Gastroesophageal sphincter (tissue), 4 donors: ENCODE measurements at regions not wholly inside any gene's neighbourhood (a gene's known extent, or its start where the extent isn't known, plus 50 kb on each side); places are given as distances from the start of the nearest gene placed in this dataset.

Source experiments
- ATAC-seq: fragments of 150-250 bp; one replicate; pipeline ENCODE4 v1.9.1; 2016; ENCODE audit warnings: mild to moderate bottlenecking, moderate library complexity
- H3K27ac ChIP-seq, 4 donors: fragments of 200-600 bp; sonication (generic) in 3 of 4; 1 replicate in 3 of 4; 2 replicates in 1 of 4; pipeline ENCODE4 v1.5.1; 2016 to 2019
- H3K27me3 ChIP-seq: fragments of 200-600 bp; sonication (generic); one replicate; pipeline ENCODE4 v1.5.1; 2019
- H3K36me3 ChIP-seq, 2 donors: fragments of 200-600 bp; sonication (generic); one replicate each; pipeline ENCODE4 v1.5.1; 2019; ENCODE audit warnings: control low read depth in 1 of 2
- H3K4me1 ChIP-seq, 3 donors: fragments of 200-600 bp; sonication (generic); 1 replicate in 2 of 3; 2 replicates in 1 of 3; pipeline ENCODE4 v1.5.1; 2016 to 2019; ENCODE audit warnings: control low read depth in 2 of 3
- H3K4me3 ChIP-seq, 2 donors: fragments of 200-600 bp; sonication (generic); one replicate each; pipeline ENCODE4 v1.5.1; 2019; ENCODE audit warnings: mild to moderate bottlenecking in 1 of 2, moderate library complexity in 1 of 2
- H3K9me3 ChIP-seq, 3 donors: fragments of 200-600 bp; sonication (generic); one replicate each; pipeline ENCODE4 v1.5.1; 2017 to 2019; ENCODE audit warnings: control low read depth in 2 of 3
- EP300 ChIP-seq: sonication (generic); formaldehyde crosslinking; IDR thresholded peaks from one replicate; pipeline ENCODE4 v1.6.1; 2017; ENCODE audit warnings: antibody characterized with exemption, mild to moderate bottlenecking
- POLR2A ChIP-seq, 2 donors: fragments of 450-650 bp; IDR thresholded peaks; one replicate each; pipeline ENCODE4 v1.6.1; 2017; ENCODE audit warnings: antibody characterized with exemption in 2 of 2, mild to moderate bottlenecking in 2 of 2, moderate library complexity in 1 of 2
- POLR2AphosphoS5 ChIP-seq: sonication (generic); formaldehyde crosslinking; IDR thresholded peaks from one replicate; pipeline ENCODE4 v1.6.1; 2017; ENCODE audit warnings: antibody characterized with exemption
- WGBS, 2 donors: methylation state at CpG; one replicate each; pipeline ENCODE4 v1.1.5; 2018; ENCODE audit warnings: low coverage in 1 of 2; 5-methylcytosine and 5-hydroxymethylcytosine counted together
- TF ChIP-seq, protein P1 (sequence below), 4 experiments: fragments of 200-600 bp in 2 of 4; fragments of 450-650 bp in 2 of 4; sonication (generic) in 1 of 4; IDR thresholded peaks; one replicate each; pipeline ENCODE4 v1.5.1; 2017 to 2019; ENCODE audit warnings: antibody characterized with exemption in 4 of 4, mild to moderate bottlenecking in 2 of 4, moderate library complexity in 2 of 4

DNA sequence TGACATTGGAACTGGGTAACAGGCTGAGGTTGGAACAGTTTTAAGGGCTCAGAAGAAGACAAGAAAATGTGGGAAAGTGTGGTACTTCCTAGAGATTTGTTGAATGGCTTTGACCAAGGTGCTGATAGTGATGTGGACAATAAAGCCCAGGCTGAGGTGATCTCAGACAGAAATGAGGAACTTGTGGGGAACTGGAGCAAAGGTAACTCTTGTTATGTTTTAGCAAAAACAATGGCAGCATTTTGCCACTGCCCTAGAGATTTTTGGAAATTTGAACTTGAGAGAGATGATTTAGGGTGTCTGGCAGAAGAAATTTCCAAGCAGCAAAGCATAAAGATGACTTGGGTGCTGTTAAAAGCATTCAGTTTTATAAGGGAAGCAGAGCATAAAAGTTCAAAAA lies 474.7 kb upstream of the ADGRB3 start:
- Histone ChIP-seq H3K36me3 (no peaks in the 10 kb centered on the region), H3K27ac (no peak overlapping the region), H3K27me3 (no peaks in the 10 kb centered on the region), H3K4me1 (no peaks in the 10 kb centered on the region), H3K4me3 (no peak overlapping the region), H3K9me3 (no peaks in the 10 kb centered on the region)
- ATAC-seq, result no peak
- no peak for TF ChIP-seq POLR2A (IDR thresholded peaks at IDR 0.05)
- TF ChIP-seq, protein P1, sequence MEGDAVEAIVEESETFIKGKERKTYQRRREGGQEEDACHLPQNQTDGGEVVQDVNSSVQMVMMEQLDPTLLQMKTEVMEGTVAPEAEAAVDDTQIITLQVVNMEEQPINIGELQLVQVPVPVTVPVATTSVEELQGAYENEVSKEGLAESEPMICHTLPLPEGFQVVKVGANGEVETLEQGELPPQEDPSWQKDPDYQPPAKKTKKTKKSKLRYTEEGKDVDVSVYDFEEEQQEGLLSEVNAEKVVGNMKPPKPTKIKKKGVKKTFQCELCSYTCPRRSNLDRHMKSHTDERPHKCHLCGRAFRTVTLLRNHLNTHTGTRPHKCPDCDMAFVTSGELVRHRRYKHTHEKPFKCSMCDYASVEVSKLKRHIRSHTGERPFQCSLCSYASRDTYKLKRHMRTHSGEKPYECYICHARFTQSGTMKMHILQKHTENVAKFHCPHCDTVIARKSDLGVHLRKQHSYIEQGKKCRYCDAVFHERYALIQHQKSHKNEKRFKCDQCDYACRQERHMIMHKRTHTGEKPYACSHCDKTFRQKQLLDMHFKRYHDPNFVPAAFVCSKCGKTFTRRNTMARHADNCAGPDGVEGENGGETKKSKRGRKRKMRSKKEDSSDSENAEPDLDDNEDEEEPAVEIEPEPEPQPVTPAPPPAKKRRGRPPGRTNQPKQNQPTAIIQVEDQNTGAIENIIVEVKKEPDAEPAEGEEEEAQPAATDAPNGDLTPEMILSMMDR (IDR thresholded peaks at IDR 0.05), result no peak
- no peak for TF ChIP-seq POLR2AphosphoS5
- TF ChIP-seq EP300, result no peak

DNA sequence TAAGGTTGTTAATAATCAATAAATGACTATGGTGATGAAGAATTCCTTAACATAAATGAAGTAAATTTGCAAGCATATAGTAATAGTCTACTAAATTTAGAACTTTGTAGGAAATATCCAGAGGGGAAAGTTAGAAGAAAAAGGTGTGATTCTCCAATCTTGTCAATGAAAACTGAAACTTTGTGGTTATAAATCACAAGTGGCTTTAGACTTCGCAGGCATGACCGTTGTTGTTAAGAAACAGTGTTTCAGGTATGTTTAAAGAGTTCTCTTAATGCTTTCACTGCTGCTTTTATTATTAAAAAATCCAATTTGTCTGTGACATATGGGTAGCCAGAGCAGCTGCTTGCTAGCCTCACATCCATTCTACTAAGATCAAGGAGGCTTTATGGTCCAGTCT lies 475.6 kb upstream of the ADGRB3 start:
- 86 to 96% methylated on average over 2 of the region's 2 CpGs for WGBS, 2 donors
- no peaks in the 10 kb centered on the region for H3K27me3 ChIP-seq
- TF ChIP-seq POLR2AphosphoS5 (no peak), EP300 (no peak), POLR2A (IDR thresholded peaks at IDR 0.05) (no peak)
- TF ChIP-seq, protein P1 (IDR thresholded peaks at IDR 0.05), result no peak
- H3K9me3 ChIP-seq, result no peaks in the 10 kb centered on the region
- H3K4me3 ChIP-seq, result no peak overlapping the region
- no peak overlapping the region for H3K27ac ChIP-seq
- H3K36me3 ChIP-seq, result no peaks in the 10 kb centered on the region
- H3K4me1 ChIP-seq, result no peaks in the 10 kb centered on the region
- ATAC-seq, result no peak

DNA sequence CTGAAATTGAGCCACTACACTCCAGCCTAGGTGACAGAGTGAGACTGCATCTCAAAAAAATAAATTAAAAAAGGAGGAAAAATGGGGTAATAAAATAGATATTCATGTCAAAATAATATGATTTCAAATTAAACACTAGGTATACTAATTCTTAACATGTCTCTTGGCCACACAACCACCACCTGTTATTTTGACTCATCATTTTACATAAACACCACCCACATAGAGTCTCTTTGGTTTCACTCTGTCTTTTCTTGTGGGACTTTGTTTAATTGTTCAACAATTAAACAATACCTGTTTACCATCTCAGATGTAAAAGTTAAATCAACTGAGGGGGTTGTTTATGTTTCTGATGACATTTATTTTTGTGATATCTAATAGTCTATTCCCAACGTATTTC lies 476.8 kb upstream of the ADGRB3 start:
- Histone ChIP-seq H3K27ac (no peak overlapping the region), H3K9me3 (no peaks in the 10 kb centered on the region), H3K4me3 (no peak overlapping the region), H3K4me1 (no peaks in the 10 kb centered on the region), H3K27me3 (no peaks in the 10 kb centered on the region), H3K36me3 (no peaks in the 10 kb centered on the region)
- ATAC-seq, result no peak
- TF ChIP-seq EP300 (no peak), POLR2A (IDR thresholded peaks at IDR 0.05) (no peak), POLR2AphosphoS5 (no peak)
- TF ChIP-seq, protein P1 (IDR thresholded peaks at IDR 0.05), result no peak
- WGBS, 2 donors, result 25 to 42% methylated on average over 1 of the region's 1 CpG

DNA sequence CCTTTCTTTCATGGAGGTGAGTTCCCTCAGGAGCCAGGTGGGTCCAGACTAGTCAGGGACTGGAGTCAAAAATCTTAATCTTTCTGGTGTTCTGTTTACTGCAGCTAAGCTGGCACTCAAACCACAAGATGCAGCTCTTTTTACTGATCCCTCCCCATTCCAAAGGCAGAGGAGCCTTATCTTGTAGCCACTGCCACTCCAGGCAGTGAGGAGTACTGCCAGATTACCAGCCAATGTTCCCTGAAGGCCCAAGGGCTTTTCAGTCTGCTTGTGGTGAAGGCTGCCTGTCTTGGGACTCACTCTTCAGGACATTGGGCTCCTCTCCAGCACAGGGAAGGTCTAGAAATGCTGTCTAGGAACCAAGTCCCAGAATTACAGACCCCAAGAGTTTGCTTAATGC lies 490.4 kb upstream of the ADGRB3 start:
- Histone ChIP-seq H3K9me3 (peaks cover 0 to 11% (median 0%) of the 10 kb centered on the region in 3 donors), H3K4me3 (no peak overlapping the region), H3K27me3 (no peaks in the 10 kb centered on the region), H3K27ac (no peak overlapping the region), H3K4me1 (no peaks in the 10 kb centered on the region), H3K36me3 (no peaks in the 10 kb centered on the region)
- ATAC-seq, result no peak
- TF ChIP-seq EP300 (no peak), POLR2AphosphoS5 (no peak), POLR2A (IDR thresholded peaks at IDR 0.05) (no peak)
- TF ChIP-seq, protein P1 (IDR thresholded peaks at IDR 0.05), result no peak

DNA sequence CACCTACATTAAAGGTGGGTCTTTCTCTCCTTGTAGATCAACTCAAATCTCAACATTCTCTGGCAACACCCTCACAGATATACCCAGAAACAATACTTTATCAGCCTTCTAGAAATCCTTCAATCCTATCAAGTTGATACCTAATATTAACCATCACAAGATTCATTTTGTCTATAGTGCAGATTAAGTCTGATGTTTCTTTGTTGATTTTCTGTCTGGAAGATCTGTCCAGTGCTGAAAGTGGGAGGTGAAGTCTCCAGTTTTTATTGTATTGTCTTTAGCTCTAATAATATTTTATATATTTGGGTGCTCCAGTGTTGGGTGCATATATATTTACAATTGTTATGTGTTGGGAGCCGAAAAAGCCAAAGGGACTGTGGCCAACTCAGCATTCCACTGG lies 493.9 kb upstream of the ADGRB3 start:
- Histone ChIP-seq H3K36me3 (no peaks in the 10 kb centered on the region), H3K4me1 (no peaks in the 10 kb centered on the region), H3K27ac (no peak overlapping the region), H3K4me3 (no peak overlapping the region), H3K9me3 (peaks cover 0 to 11% (median 0%) of the 10 kb centered on the region in 3 donors), H3K27me3 (no peaks in the 10 kb centered on the region)
- no peak for TF ChIP-seq POLR2AphosphoS5
- no peak for TF ChIP-seq EP300
- TF ChIP-seq, protein P1 (IDR thresholded peaks at IDR 0.05), result no peak
- no peak for TF ChIP-seq POLR2A (IDR thresholded peaks at IDR 0.05)
- 60 to 80% methylated on average over 1 of the region's 1 CpG for WGBS, 2 donors
- ATAC-seq, result no peak
